WTC11 (cell line): ENCODE measurements at regions not wholly inside any gene's neighbourhood (a gene's known extent, or its start where the extent isn't known, plus 50 kb on each side); places are given as distances from the start of the nearest gene placed in this dataset.

Source experiments
- ATAC-seq: fragments of 200-7000 bp; cut with Tn5 transposase; 2 replicates; pipeline ENCODE4 v1.10.0; 2021; ENCODE audit warnings: mild to moderate bottlenecking, moderate library complexity
- CTCF ChIA-PET: fragments of 300-600 bp; sonication (Branson Sonifier 250); formaldehyde crosslinking; loops from one replicate; lab custom pipeline; 2021; ENCODE audit warnings: antibody characterized with exemption; lab: Charles Lee
- POLR2A ChIA-PET: fragments of 350-600 bp; sonication (Branson Sonifier 250); formaldehyde crosslinking; loops from one replicate; lab custom pipeline; 2021; ENCODE audit warnings: antibody characterized with exemption; lab: Charles Lee
- DNase-seq: peaks from one replicate; pipeline ENCODE4 v3.0.0; 2021; ENCODE audit warnings: low spot score
- H3K27ac Mint-ChIP-seq: 2 replicates; pipeline ENCODE4 v1.8.0; 2021; ENCODE audit warnings: mixed read lengths
- H3K27me3 Mint-ChIP-seq: 2 replicates; pipeline ENCODE4 v1.8.0; 2021; ENCODE audit warnings: low read depth, mild to moderate bottlenecking, moderate library complexity, mixed read lengths
- H3K36me3 Mint-ChIP-seq: 2 replicates; pipeline ENCODE4 v1.8.0; 2021; ENCODE audit warnings: mixed read lengths
- H3K4me1 Mint-ChIP-seq: 2 replicates; pipeline ENCODE4 v1.8.0; 2022; ENCODE audit warnings: mixed read lengths
- H3K4me3 Mint-ChIP-seq: 2 replicates; pipeline ENCODE4 v1.8.0; 2021; ENCODE audit warnings: mild to moderate bottlenecking, moderate library complexity, mixed read lengths
- H3K9me3 Mint-ChIP-seq: 2 replicates; pipeline ENCODE4 v1.8.0; 2021; ENCODE audit warnings: mixed read lengths
- CREM ChIP-seq: sonication (generic); formaldehyde crosslinking; IDR thresholded peaks from 2 replicates; pipeline ENCODE4 v1.8.1; 2022; ENCODE audit warnings: mild to moderate bottlenecking, missing genetic modification reagents, moderate library complexity
- HMGA2 ChIP-seq: fragments of 250-450 bp; sonication (Bioruptor Pico); IDR thresholded peaks from 2 replicates; pipeline ENCODE4 v1.4.0; 2021; ENCODE audit warnings: mild to moderate bottlenecking, moderate library complexity
- KAT7 ChIP-seq: sonication (generic); formaldehyde crosslinking; IDR thresholded peaks from 2 replicates; pipeline ENCODE4 v1.8.1; 2023; ENCODE audit warnings: missing genetic modification reagents, mild to moderate bottlenecking, borderline replicate concordance
- NFE2L1 ChIP-seq: sonication (generic); formaldehyde crosslinking; IDR thresholded peaks from 2 replicates; pipeline ENCODE4 v1.8.1; 2023; ENCODE audit warnings: missing genetic modification reagents
- SOX15 ChIP-seq: fragments of 250-450 bp; sonication (Bioruptor Pico); IDR thresholded peaks from 2 replicates; pipeline ENCODE4 v1.9.0; 2021; ENCODE audit warnings: mild to moderate bottlenecking
- SP1 ChIP-seq: sonication (generic); formaldehyde crosslinking; conservative IDR thresholded peaks from 2 replicates; pipeline ENCODE4 v1.8.1; 2022; ENCODE audit warnings: missing genetic modification reagents
- ZNF263 ChIP-seq: sonication (generic); formaldehyde crosslinking; IDR thresholded peaks from 2 replicates; pipeline ENCODE4 v1.8.1; 2022; ENCODE audit warnings: low read depth, mild to moderate bottlenecking, moderate library complexity, missing genetic modification reagents
- TF ChIP-seq, protein P1 (sequence below): fragments of 250-450 bp; sonication (Bioruptor Pico); conservative IDR thresholded peaks from 2 replicates; pipeline ENCODE4 v1.9.0; 2021; ENCODE audit warnings: mild to moderate bottlenecking
- TF ChIP-seq, protein P2 (sequence below): sonication (generic); formaldehyde crosslinking; IDR thresholded peaks from 2 replicates; pipeline ENCODE4 v1.8.1; 2023; ENCODE audit warnings: mild to moderate bottlenecking, missing genetic modification reagents, moderate library complexity
- TF ChIP-seq, protein P3 (sequence below): sonication (generic); formaldehyde crosslinking; IDR thresholded peaks from 2 replicates; pipeline ENCODE4 v1.8.0; 2022; ENCODE audit warnings: mild to moderate bottlenecking, missing genetic modification reagents
- TF ChIP-seq, protein P4 (sequence below): sonication (generic); formaldehyde crosslinking; IDR thresholded peaks from 2 replicates; pipeline ENCODE4 v1.8.1; 2023; ENCODE audit warnings: mild to moderate bottlenecking, missing genetic modification reagents, moderate library complexity
- TF ChIP-seq, protein P5 (sequence below): sonication (generic); formaldehyde crosslinking; IDR thresholded peaks from 2 replicates; pipeline ENCODE4 v1.8.1; 2023; ENCODE audit warnings: mild to moderate bottlenecking, missing genetic modification reagents
- TF ChIP-seq, protein P6 (sequence below): fragments of 200-600 bp; IDR thresholded peaks from 2 replicates; pipeline ENCODE4 v1.8.0; 2022; ENCODE audit warnings: antibody characterized with exemption
- TF ChIP-seq, protein P7 (sequence below): sonication (generic); formaldehyde crosslinking; IDR thresholded peaks from 2 replicates; pipeline ENCODE4 v1.8.0; 2023; ENCODE audit warnings: mild to moderate bottlenecking, missing genetic modification reagents
- TF ChIP-seq, protein P8 (sequence below): sonication (generic); formaldehyde crosslinking; conservative IDR thresholded peaks from 2 replicates; pipeline ENCODE4 v1.8.1; 2022; ENCODE audit warnings: mild to moderate bottlenecking, missing genetic modification reagents
- TF ChIP-seq, protein P9 (sequence below): fragments of 250-450 bp; sonication (Bioruptor Pico); IDR thresholded peaks from 2 replicates; pipeline ENCODE4 v1.8.0; 2021; ENCODE audit warnings: mild to moderate bottlenecking

DNA sequence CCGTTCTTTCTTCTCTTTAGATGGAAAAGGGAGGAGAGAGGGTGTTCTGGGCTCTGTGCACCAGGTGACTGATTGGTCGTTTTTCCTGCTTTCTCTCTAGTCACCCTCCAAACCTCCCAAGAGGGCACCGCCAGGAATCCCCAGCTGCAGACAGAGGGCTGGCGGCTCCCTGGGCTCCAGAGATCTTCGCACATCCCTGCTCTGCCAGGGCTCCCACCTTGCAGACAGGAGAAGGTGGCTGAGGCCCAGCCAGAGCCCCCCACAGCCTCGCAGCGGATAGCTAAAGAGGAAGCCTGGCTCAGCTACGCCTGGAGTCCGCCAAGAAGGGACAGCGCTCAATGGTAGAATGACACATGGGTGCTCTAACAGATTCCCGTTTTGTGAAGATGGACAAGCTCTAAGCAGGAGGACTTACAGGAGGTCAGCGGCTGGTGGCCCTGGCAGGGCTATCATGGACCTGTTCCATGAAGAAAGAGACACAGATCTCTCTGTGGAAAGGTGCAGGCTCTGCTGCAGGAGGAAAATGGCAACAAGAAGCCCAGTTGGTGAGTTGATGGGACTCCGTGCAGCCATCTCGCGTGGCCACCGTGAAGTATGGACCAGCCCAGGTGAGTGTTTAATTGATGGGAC lies 976.9 kb downstream of the BRD1 start:
- ChIA-PET POLR2A (no interaction called here), CTCF (no interaction called here)
- no peaks in the 10 kb centered on the region for H3K36me3 Mint-ChIP-seq
- H3K27ac Mint-ChIP-seq, result no peak overlapping the region
- H3K27me3 Mint-ChIP-seq, result no peaks in the 10 kb centered on the region; the same call in 1 of the 2 replicates
- peaks cover 19% of the 10 kb centered on the region for H3K9me3 Mint-ChIP-seq
- ATAC-seq (no peak), DNase-seq (no peak)
- no peaks in the 10 kb centered on the region for H3K4me1 Mint-ChIP-seq
- TF ChIP-seq, protein P1, sequence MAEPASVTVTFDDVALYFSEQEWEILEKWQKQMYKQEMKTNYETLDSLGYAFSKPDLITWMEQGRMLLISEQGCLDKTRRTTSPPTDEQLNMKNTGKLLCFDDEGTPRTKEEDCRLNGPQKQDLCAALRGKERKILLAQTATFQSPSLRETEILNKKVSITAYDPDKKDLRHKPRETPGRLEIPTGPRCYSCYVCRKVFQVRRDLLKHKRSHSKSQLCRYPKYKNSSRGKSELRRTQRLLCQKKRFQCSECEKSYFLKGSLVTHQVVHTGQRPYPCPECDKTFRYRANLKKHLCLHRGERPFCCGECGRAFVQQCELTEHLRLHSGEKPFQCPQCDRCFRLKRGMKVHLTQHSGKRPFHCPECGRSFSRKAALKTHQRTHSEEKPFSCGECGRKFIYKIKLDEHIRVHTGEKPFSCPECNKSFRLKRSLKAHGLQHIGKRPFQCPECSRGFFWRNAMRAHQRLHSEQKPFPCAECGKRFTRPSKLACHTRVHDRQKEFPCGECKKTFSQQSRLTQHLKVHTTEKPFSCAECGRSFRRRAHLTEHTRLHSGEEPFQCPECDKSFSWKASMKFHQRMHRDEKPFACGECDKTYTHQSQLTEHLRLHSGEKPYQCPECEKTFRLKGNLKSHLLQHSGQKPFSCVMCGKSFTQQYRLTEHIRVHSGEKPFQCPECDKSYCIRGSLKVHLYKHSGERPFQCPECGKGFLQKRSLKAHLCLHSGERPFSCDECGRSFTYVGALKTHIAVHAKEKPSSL (CRISPR knock-in tag), result no peak
- TF ChIP-seq ZNF263 (CRISPR knock-in tag), result no peak
- TF ChIP-seq KAT7 (CRISPR knock-in tag), result no peak
- TF ChIP-seq, protein P2, sequence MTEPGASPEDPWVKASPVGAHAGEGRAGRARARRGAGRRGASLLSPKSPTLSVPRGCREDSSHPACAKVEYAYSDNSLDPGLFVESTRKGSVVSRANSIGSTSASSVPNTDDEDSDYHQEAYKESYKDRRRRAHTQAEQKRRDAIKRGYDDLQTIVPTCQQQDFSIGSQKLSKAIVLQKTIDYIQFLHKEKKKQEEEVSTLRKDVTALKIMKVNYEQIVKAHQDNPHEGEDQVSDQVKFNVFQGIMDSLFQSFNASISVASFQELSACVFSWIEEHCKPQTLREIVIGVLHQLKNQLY (CRISPR knock-in tag), result no peak
- TF ChIP-seq, protein P3, sequence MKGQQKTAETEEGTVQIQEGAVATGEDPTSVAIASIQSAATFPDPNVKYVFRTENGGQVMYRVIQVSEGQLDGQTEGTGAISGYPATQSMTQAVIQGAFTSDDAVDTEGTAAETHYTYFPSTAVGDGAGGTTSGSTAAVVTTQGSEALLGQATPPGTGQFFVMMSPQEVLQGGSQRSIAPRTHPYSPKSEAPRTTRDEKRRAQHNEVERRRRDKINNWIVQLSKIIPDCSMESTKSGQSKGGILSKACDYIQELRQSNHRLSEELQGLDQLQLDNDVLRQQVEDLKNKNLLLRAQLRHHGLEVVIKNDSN (CRISPR knock-in tag), result no peak
- TF ChIP-seq SP1 (CRISPR knock-in tag), result no peak
- TF ChIP-seq, protein P4, sequence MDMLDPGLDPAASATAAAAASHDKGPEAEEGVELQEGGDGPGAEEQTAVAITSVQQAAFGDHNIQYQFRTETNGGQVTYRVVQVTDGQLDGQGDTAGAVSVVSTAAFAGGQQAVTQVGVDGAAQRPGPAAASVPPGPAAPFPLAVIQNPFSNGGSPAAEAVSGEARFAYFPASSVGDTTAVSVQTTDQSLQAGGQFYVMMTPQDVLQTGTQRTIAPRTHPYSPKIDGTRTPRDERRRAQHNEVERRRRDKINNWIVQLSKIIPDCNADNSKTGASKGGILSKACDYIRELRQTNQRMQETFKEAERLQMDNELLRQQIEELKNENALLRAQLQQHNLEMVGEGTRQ (CRISPR knock-in tag), result no peak
- TF ChIP-seq SOX15, result no peak
- TF ChIP-seq, protein P5, sequence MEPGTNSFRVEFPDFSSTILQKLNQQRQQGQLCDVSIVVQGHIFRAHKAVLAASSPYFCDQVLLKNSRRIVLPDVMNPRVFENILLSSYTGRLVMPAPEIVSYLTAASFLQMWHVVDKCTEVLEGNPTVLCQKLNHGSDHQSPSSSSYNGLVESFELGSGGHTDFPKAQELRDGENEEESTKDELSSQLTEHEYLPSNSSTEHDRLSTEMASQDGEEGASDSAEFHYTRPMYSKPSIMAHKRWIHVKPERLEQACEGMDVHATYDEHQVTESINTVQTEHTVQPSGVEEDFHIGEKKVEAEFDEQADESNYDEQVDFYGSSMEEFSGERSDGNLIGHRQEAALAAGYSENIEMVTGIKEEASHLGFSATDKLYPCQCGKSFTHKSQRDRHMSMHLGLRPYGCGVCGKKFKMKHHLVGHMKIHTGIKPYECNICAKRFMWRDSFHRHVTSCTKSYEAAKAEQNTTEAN (CRISPR knock-in tag), result no peak
- TF ChIP-seq, protein P6, sequence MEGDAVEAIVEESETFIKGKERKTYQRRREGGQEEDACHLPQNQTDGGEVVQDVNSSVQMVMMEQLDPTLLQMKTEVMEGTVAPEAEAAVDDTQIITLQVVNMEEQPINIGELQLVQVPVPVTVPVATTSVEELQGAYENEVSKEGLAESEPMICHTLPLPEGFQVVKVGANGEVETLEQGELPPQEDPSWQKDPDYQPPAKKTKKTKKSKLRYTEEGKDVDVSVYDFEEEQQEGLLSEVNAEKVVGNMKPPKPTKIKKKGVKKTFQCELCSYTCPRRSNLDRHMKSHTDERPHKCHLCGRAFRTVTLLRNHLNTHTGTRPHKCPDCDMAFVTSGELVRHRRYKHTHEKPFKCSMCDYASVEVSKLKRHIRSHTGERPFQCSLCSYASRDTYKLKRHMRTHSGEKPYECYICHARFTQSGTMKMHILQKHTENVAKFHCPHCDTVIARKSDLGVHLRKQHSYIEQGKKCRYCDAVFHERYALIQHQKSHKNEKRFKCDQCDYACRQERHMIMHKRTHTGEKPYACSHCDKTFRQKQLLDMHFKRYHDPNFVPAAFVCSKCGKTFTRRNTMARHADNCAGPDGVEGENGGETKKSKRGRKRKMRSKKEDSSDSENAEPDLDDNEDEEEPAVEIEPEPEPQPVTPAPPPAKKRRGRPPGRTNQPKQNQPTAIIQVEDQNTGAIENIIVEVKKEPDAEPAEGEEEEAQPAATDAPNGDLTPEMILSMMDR, result no peak
- TF ChIP-seq HMGA2 (CRISPR knock-in tag), result no peak
- TF ChIP-seq, protein P7, sequence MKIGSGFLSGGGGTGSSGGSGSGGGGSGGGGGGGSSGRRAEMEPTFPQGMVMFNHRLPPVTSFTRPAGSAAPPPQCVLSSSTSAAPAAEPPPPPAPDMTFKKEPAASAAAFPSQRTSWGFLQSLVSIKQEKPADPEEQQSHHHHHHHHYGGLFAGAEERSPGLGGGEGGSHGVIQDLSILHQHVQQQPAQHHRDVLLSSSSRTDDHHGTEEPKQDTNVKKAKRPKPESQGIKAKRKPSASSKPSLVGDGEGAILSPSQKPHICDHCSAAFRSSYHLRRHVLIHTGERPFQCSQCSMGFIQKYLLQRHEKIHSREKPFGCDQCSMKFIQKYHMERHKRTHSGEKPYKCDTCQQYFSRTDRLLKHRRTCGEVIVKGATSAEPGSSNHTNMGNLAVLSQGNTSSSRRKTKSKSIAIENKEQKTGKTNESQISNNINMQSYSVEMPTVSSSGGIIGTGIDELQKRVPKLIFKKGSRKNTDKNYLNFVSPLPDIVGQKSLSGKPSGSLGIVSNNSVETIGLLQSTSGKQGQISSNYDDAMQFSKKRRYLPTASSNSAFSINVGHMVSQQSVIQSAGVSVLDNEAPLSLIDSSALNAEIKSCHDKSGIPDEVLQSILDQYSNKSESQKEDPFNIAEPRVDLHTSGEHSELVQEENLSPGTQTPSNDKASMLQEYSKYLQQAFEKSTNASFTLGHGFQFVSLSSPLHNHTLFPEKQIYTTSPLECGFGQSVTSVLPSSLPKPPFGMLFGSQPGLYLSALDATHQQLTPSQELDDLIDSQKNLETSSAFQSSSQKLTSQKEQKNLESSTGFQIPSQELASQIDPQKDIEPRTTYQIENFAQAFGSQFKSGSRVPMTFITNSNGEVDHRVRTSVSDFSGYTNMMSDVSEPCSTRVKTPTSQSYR (CRISPR knock-in tag), result no peak
- TF ChIP-seq NFE2L1 (CRISPR knock-in tag), result no peak
- TF ChIP-seq, protein P8, sequence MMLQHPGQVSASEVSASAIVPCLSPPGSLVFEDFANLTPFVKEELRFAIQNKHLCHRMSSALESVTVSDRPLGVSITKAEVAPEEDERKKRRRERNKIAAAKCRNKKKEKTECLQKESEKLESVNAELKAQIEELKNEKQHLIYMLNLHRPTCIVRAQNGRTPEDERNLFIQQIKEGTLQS, result no peak
- TF ChIP-seq CREM (CRISPR knock-in tag), result no peak
- TF ChIP-seq, protein P9, sequence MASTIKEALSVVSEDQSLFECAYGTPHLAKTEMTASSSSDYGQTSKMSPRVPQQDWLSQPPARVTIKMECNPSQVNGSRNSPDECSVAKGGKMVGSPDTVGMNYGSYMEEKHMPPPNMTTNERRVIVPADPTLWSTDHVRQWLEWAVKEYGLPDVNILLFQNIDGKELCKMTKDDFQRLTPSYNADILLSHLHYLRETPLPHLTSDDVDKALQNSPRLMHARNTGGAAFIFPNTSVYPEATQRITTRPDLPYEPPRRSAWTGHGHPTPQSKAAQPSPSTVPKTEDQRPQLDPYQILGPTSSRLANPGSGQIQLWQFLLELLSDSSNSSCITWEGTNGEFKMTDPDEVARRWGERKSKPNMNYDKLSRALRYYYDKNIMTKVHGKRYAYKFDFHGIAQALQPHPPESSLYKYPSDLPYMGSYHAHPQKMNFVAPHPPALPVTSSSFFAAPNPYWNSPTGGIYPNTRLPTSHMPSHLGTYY, result no peak
- H3K4me3 Mint-ChIP-seq, result no peak overlapping the region
